CD4-positive, alpha-beta T cell (primary cell): ENCODE measurements at regions not wholly inside any gene's neighbourhood (a gene's known extent, or its start where the extent isn't known, plus 50 kb on each side); places are given as distances from the start of the nearest gene placed in this dataset.

Experiments
- ATAC-seq: fragments of 200-7000 bp; cut with Tn5 transposase; one replicate; pipeline ENCODE4 v1.10.0; 2022; ENCODE audit warnings: mild to moderate bottlenecking; ENCODE audit not compliant: poor library complexity
- CTCF ChIA-PET: fragments of 350-600 bp; sonication (Branson Sonifier 250); formaldehyde crosslinking; loops from one replicate; lab custom pipeline; 2021; ENCODE audit warnings: antibody characterized with exemption, inconsistent platforms; lab: Charles Lee
- POLR2A ChIA-PET: fragments of 350-600 bp; sonication (Branson Sonifier 250); formaldehyde crosslinking; loops from one replicate; lab custom pipeline; 2021; ENCODE audit warnings: antibody characterized with exemption, inconsistent platforms; lab: Charles Lee
- DNase-seq, 14 experiments: peaks; one replicate each; pipeline ENCODE4 v3.0.0-alpha.2; 2013 to 2020; ENCODE audit warnings: mixed read lengths in 2 of 14
- H3K27ac ChIP-seq, 2 donors: one replicate each; pipeline versions ENCODE4 v1.5.1 to v1.7.0; 2013; ENCODE audit warnings: low read length in 2 of 2, low read depth in 1 of 2, mild to moderate bottlenecking in 1 of 2
- H3K27me3 ChIP-seq, 2 experiments: 1 replicate in 1 of 2; 2 replicates in 1 of 2; pipeline versions ENCODE4 v1.6.1 to v1.7.0; 2013; ENCODE audit warnings: low read length in 2 of 2, control low read depth in 1 of 2, mild to moderate bottlenecking in 1 of 2, moderate library complexity in 1 of 2; ENCODE audit not compliant: insufficient read depth in 2 of 2, control insufficient read depth in 1 of 2
- H3K36me3 ChIP-seq: one replicate; pipeline ENCODE4 v1.6.1; 2013; ENCODE audit warnings: low read length, control low read depth; ENCODE audit not compliant: insufficient read depth
- H3K4me1 ChIP-seq: one replicate; pipeline ENCODE4 v1.6.1; 2013; ENCODE audit warnings: low read length, control low read depth; ENCODE audit not compliant: insufficient read depth
- H3K4me3 ChIP-seq: one replicate; pipeline ENCODE4 v1.5.1; 2013; ENCODE audit warnings: mild to moderate bottlenecking, low read length, moderate library complexity
- H3K9me3 ChIP-seq, 2 experiments: 1 replicate in 1 of 2; 2 replicates in 1 of 2; pipeline versions ENCODE4 v1.6.1 to v1.7.0; 2013; ENCODE audit warnings: low read length in 2 of 2, mild to moderate bottlenecking in 2 of 2, control low read depth in 1 of 2, moderate library complexity in 1 of 2; ENCODE audit not compliant: control insufficient read depth in 1 of 2, insufficient read depth in 1 of 2
- H3K27ac Mint-ChIP-seq: one replicate; pipeline ENCODE4 v1.8.0; 2020; ENCODE audit warnings: mixed read lengths
- H3K27me3 Mint-ChIP-seq: one replicate; pipeline ENCODE4 v1.8.0; 2021; ENCODE audit warnings: mixed read lengths
- H3K36me3 Mint-ChIP-seq: one replicate; pipeline ENCODE4 v1.8.0; 2021; ENCODE audit warnings: low read depth, mixed read lengths
- H3K4me1 Mint-ChIP-seq: one replicate; pipeline ENCODE4 v1.8.0; 2021; ENCODE audit warnings: low read depth, mixed read lengths
- H3K4me3 Mint-ChIP-seq: one replicate; pipeline ENCODE4 v1.8.0; 2020; ENCODE audit warnings: mild to moderate bottlenecking, mixed read lengths
- H3K9me3 Mint-ChIP-seq: one replicate; pipeline ENCODE4 v1.8.0; 2020; ENCODE audit warnings: mixed read lengths
- intact Hi-C, 2 experiments: fragments of 100-400 bp; cut with DNase I in 1 of 2; cut with micrococcal nuclease in 1 of 2; formaldehyde crosslinking; loops; one replicate each; pipeline versions ENCODE4 v1.15.1 to v1.9.0; 2023 to 2025; cut with DNase I, micrococcal nuclease
- TF ChIP-seq, protein P1 (sequence below): fragments of 200-600 bp; IDR thresholded peaks from one replicate; pipeline ENCODE4 v1.8.0; 2022; ENCODE audit warnings: antibody characterized with exemption, mild to moderate bottlenecking

GRCh38 chr15:96466389-96466947 lies 136.0 kb downstream of the NR2F2 start:
- Histone ChIP-seq H3K27ac (no peak overlapping the region), H3K36me3 (no peaks in the 10 kb centered on the region), H3K4me3 (no peak overlapping the region), H3K27me3 (peaks cover 0 to 4% of the 10 kb centered on the region in 2 experiments), H3K4me1 (no peaks in the 10 kb centered on the region), H3K9me3 (no peaks in the 10 kb centered on the region)
- CTCF ChIA-PET, result no interaction called here
- no peak for ATAC-seq
- no peak for DNase-seq
- H3K9me3 Mint-ChIP-seq, result no peaks in the 10 kb centered on the region
- no peaks in the 10 kb centered on the region for H3K27me3 Mint-ChIP-seq
- H3K27ac Mint-ChIP-seq, result no peak overlapping the region
- H3K4me1 Mint-ChIP-seq, result no peaks in the 10 kb centered on the region
- intact Hi-C loops, result no loop called here
- no peak overlapping the region for H3K4me3 Mint-ChIP-seq
- H3K36me3 Mint-ChIP-seq, result no peaks in the 10 kb centered on the region
- TF ChIP-seq, protein P1, sequence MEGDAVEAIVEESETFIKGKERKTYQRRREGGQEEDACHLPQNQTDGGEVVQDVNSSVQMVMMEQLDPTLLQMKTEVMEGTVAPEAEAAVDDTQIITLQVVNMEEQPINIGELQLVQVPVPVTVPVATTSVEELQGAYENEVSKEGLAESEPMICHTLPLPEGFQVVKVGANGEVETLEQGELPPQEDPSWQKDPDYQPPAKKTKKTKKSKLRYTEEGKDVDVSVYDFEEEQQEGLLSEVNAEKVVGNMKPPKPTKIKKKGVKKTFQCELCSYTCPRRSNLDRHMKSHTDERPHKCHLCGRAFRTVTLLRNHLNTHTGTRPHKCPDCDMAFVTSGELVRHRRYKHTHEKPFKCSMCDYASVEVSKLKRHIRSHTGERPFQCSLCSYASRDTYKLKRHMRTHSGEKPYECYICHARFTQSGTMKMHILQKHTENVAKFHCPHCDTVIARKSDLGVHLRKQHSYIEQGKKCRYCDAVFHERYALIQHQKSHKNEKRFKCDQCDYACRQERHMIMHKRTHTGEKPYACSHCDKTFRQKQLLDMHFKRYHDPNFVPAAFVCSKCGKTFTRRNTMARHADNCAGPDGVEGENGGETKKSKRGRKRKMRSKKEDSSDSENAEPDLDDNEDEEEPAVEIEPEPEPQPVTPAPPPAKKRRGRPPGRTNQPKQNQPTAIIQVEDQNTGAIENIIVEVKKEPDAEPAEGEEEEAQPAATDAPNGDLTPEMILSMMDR, result no peak
- POLR2A ChIA-PET, result no interaction called here

- Histone ChIP-seq H3K27me3 (no peaks in the 10 kb centered on the region), H3K36me3 (no peaks in the 10 kb centered on the region), H3K9me3 (no peaks in the 10 kb centered on the region), H3K4me1 (no peaks in the 10 kb centered on the region), H3K27ac (no peak overlapping the region), H3K4me3 (no peak overlapping the region)
- DNase-seq, result no peak
- Mint-ChIP-seq H3K9me3 (no peaks in the 10 kb centered on the region), H3K27me3 (no peaks in the 10 kb centered on the region), H3K4me3 (no peak overlapping the region), H3K27ac (no peak overlapping the region), H3K4me1 (no peaks in the 10 kb centered on the region), H3K36me3 (no peaks in the 10 kb centered on the region)
- TF ChIP-seq, protein P1, result no peak
- CTCF ChIA-PET, result no interaction called here
- intact Hi-C loops, result no loop called here
- POLR2A ChIA-PET, result no interaction called here
- no peak for ATAC-seq
Observed at GRCh38 chr15:96468036-96468435, 137.5 kb downstream of the NR2F2 start.

- POLR2A ChIA-PET, result no interaction called here
- TF ChIP-seq, protein P1, result no peak
- no peaks in the 10 kb centered on the region for H3K9me3 Mint-ChIP-seq
Observed at GRCh38 chr15:96470681-96471310, 140.3 kb downstream of the NR2F2 start.

More at GRCh38 chr15:96470681-96471310, 140.3 kb downstream of the NR2F2 start:
- no peaks in the 10 kb centered on the region for H3K27me3 ChIP-seq
- H3K4me3 Mint-ChIP-seq, result no peak overlapping the region
- no peak for ATAC-seq
- H3K36me3 ChIP-seq, result no peaks in the 10 kb centered on the region
- no peak overlapping the region for H3K27ac ChIP-seq
- CTCF ChIA-PET, result no interaction called here
- no peaks in the 10 kb centered on the region for H3K27me3 Mint-ChIP-seq
- intact Hi-C loops, result no loop called here
- H3K36me3 Mint-ChIP-seq, result no peaks in the 10 kb centered on the region
- no peaks in the 10 kb centered on the region for H3K9me3 ChIP-seq
- no peaks in the 10 kb centered on the region for H3K4me1 Mint-ChIP-seq
- no peak overlapping the region for H3K27ac Mint-ChIP-seq
- DNase-seq, result no peak
- no peak overlapping the region for H3K4me3 ChIP-seq
- H3K4me1 ChIP-seq, result no peaks in the 10 kb centered on the region
